ENCODE measurements at regions not wholly inside any gene's neighbourhood (a gene's known extent, or its start where the extent isn't known, plus 50 kb on each side); places are given as distances from the start of the nearest gene placed in this dataset.
"Not testable (repeated sequence)": the region's sequence is repeated elsewhere in the genome, so short reads cannot be mapped to it uniquely, and the experiment has no call there.

GRCh38 chr12:86663173-86663572 lies 407.0 kb upstream of the MGAT4C start:
- FAIRE-seq: no peak

GRCh38 chr12:86662464-86662863 lies 406.3 kb upstream of the MGAT4C start:
- no peak for FAIRE-seq

- no peak for FAIRE-seq
Observed at GRCh38 chr12:86660488-86661147, 404.4 kb upstream of the MGAT4C start.

- no peak for FAIRE-seq
Observed at GRCh38 chr12:86659985-86660384, 403.8 kb upstream of the MGAT4C start.

GRCh38 chr12:86658303-86658702 lies 402.1 kb upstream of the MGAT4C start:
- FAIRE-seq: no peak

GRCh38 chr12:86647800-86648199 lies 391.6 kb upstream of the MGAT4C start:
- no peak for FAIRE-seq

GRCh38 chr12:86634456-86635410 lies 378.5 kb upstream of the MGAT4C start:
- FAIRE-seq: no peak

- no peak for FAIRE-seq
Observed at GRCh38 chr12:86627001-86627400, 370.8 kb upstream of the MGAT4C start.

GRCh38 chr12:86623267-86623666 lies 367.1 kb upstream of the MGAT4C start:
- no peak for FAIRE-seq

GRCh38 chr12:86621957-86622356 lies 365.8 kb upstream of the MGAT4C start:
- FAIRE-seq: no peak

- no peak for FAIRE-seq
Observed at GRCh38 chr12:86613311-86613710, 357.1 kb upstream of the MGAT4C start.

GRCh38 chr12:86608638-86609037 lies 352.4 kb upstream of the MGAT4C start:
- no peak for FAIRE-seq

GRCh38 chr12:86601550-86602308 lies 345.5 kb upstream of the MGAT4C start:
- no peak for FAIRE-seq

GRCh38 chr12:86600664-86601231 lies 344.6 kb upstream of the MGAT4C start:
- FAIRE-seq: no peak

GRCh38 chr12:86597431-86597830 lies 341.2 kb upstream of the MGAT4C start:
- FAIRE-seq: no peak

GRCh38 chr12:86590296-86590695 lies 334.1 kb upstream of the MGAT4C start:
- no peak for FAIRE-seq

- FAIRE-seq: no peak
Observed at GRCh38 chr12:86574143-86574542, 318.0 kb upstream of the MGAT4C start.

- no peak for FAIRE-seq
Observed at GRCh38 chr12:86572455-86572854, 316.3 kb upstream of the MGAT4C start.

- no peak for FAIRE-seq
Observed at GRCh38 chr12:86565038-86565437, 308.8 kb upstream of the MGAT4C start.

GRCh38 chr12:86555491-86555890 lies 299.3 kb upstream of the MGAT4C start:
- not testable (repeated sequence) for FAIRE-seq

GRCh38 chr12:86551146-86551571 lies 295.0 kb upstream of the MGAT4C start:
- FAIRE-seq: no peak

- no peak for FAIRE-seq
Observed at GRCh38 chr12:86550218-86551145, 294.3 kb upstream of the MGAT4C start.
